Fibroblast of lung (primary cell): ENCODE measurements at regions not wholly inside any gene's neighbourhood (a gene's known extent, or its start where the extent isn't known, plus 50 kb on each side); places are given as distances from the start of the nearest gene placed in this dataset.

Experiments used
- DNase-seq, 2 donors: peaks; one replicate each; pipeline versions ENCODE4 v3.0.0 to v3.0.0-alpha.2; 2010; ENCODE audit warnings: low read depth in 2 of 2
- H2AFZ ChIP-seq: 2 replicates; pipeline ENCODE4 v1.5.1; 2012; ENCODE audit warnings: low read length, control low read depth, inconsistent platforms
- H3K27ac ChIP-seq: 2 replicates; pipeline ENCODE4 v1.5.1; 2011; ENCODE audit warnings: low read length, control low read depth; ENCODE audit not compliant: insufficient read depth
- H3K27me3 ChIP-seq: 2 replicates; pipeline ENCODE4 v1.5.1; 2011; ENCODE audit warnings: mild to moderate bottlenecking, low read length; ENCODE audit not compliant: control insufficient read depth, insufficient read depth
- H3K36me3 ChIP-seq: 2 replicates; pipeline ENCODE4 v1.5.1; 2011; ENCODE audit warnings: low read length; ENCODE audit not compliant: control insufficient read depth, insufficient read depth
- H3K4me1 ChIP-seq: 2 replicates; pipeline ENCODE4 v1.5.1; 2011; ENCODE audit warnings: low read length; ENCODE audit not compliant: control insufficient read depth, insufficient read depth; ENCODE audit errors: extremely low read depth
- H3K4me2 ChIP-seq: 2 replicates; pipeline ENCODE4 v1.5.1; 2011; ENCODE audit warnings: low read length, control low read depth; ENCODE audit not compliant: insufficient read depth; ENCODE audit errors: extremely low read depth
- H3K4me3 ChIP-seq, 4 experiments: fragments of 200-600 bp in 1 of 4; sonication (generic) in 1 of 4; replicated peaks in 1 of 4; 2 replicates each; pipeline ENCODE4 v1.5.1; 2011 to 2016; ENCODE audit warnings: low read length in 4 of 4, low read depth in 3 of 4, mild to moderate bottlenecking in 3 of 4, control low read depth in 2 of 4, inconsistent platforms in 1 of 4, mixed read lengths in 1 of 4; ENCODE audit not compliant: insufficient read depth in 1 of 4; ENCODE audit errors: control extremely low read depth in 1 of 4
- H3K79me2 ChIP-seq: 2 replicates; pipeline ENCODE4 v1.5.1; 2012; ENCODE audit warnings: mild to moderate bottlenecking, low read length, inconsistent platforms; ENCODE audit not compliant: control insufficient read depth, insufficient read depth
- H3K9ac ChIP-seq: 2 replicates; pipeline ENCODE4 v1.5.1; 2011; ENCODE audit warnings: mild to moderate bottlenecking, low read length, control low read depth; ENCODE audit not compliant: insufficient read depth
- H3K9me3 ChIP-seq: 2 replicates; pipeline ENCODE4 v1.5.1; 2012; ENCODE audit warnings: low read depth, low read length; ENCODE audit not compliant: control insufficient read depth, insufficient read depth
- H4K20me1 ChIP-seq: 2 replicates; pipeline ENCODE4 v1.5.1; 2011; ENCODE audit warnings: low read length; ENCODE audit not compliant: control insufficient read depth, insufficient read depth; ENCODE audit errors: extremely low read depth
- EZH2 ChIP-seq: IDR thresholded peaks from 2 replicates; pipeline ENCODE4 v1.5.1; 2012; ENCODE audit warnings: low read length, control low read depth, mild to moderate bottlenecking; ENCODE audit errors: missing control alignments
- TF ChIP-seq, protein P1 (sequence below), 2 donors: IDR thresholded peaks in 1 of 2; conservative IDR thresholded peaks in 1 of 2; 1 replicate in 1 of 2; 2 replicates in 1 of 2; pipeline ENCODE4 v1.5.1; 2011 to 2012; ENCODE audit warnings: low read length in 2 of 2, control low read depth in 1 of 2, inconsistent platforms in 1 of 2, low read depth in 1 of 2, mild to moderate bottlenecking in 1 of 2

DNA sequence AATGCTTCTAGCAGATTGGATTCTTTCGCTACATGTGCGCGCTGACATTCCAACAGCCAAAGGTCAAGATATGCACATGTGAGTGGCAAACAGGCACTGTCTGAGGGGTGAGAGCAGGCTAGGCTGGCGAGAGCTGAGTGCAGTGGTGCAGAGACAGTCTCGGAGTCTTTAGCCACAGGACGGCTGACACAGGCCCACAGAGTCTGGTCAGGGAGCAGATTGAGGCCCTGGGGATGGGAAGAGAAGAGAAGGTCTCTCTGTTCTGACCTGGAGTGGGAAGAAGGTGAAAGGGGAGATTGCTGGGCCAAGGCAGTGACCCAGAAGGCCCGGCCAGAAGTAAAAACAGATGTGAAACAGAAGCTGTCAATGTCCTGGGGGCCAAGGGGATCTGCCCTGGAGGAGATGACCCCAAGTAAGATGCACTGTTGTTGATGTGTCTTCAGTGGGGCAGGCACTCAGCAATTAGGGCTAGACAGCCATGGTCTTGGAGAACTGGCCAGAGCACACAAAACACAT lies 197.8 kb downstream of the ETS1 start:
- H3K4me3 ChIP-seq, result no peak overlapping the region
- H2AFZ ChIP-seq, result no peak overlapping the region
- no peak for DNase-seq
- no peaks in the 10 kb centered on the region for H3K9me3 ChIP-seq
- H3K36me3 ChIP-seq, result no peaks in the 10 kb centered on the region
- H3K79me2 ChIP-seq, result no peaks in the 10 kb centered on the region
- no peaks in the 10 kb centered on the region for H4K20me1 ChIP-seq
- H3K4me2 ChIP-seq, result no peak overlapping the region
- no peak overlapping the region for H3K9ac ChIP-seq
- no peaks in the 10 kb centered on the region for H3K27me3 ChIP-seq
- no peaks in the 10 kb centered on the region for H3K4me1 ChIP-seq
- no peak overlapping the region for H3K27ac ChIP-seq
- no peak for TF ChIP-seq EZH2
- TF ChIP-seq, protein P1, sequence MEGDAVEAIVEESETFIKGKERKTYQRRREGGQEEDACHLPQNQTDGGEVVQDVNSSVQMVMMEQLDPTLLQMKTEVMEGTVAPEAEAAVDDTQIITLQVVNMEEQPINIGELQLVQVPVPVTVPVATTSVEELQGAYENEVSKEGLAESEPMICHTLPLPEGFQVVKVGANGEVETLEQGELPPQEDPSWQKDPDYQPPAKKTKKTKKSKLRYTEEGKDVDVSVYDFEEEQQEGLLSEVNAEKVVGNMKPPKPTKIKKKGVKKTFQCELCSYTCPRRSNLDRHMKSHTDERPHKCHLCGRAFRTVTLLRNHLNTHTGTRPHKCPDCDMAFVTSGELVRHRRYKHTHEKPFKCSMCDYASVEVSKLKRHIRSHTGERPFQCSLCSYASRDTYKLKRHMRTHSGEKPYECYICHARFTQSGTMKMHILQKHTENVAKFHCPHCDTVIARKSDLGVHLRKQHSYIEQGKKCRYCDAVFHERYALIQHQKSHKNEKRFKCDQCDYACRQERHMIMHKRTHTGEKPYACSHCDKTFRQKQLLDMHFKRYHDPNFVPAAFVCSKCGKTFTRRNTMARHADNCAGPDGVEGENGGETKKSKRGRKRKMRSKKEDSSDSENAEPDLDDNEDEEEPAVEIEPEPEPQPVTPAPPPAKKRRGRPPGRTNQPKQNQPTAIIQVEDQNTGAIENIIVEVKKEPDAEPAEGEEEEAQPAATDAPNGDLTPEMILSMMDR (conservative IDR thresholded peaks at IDR 0.05 in 1 of 2, IDR thresholded peaks at IDR 0.05 in 1 of 2; ENCODE audit: low read depth in 1 of 2, low read length in 2 of 2), result no peak

DNA sequence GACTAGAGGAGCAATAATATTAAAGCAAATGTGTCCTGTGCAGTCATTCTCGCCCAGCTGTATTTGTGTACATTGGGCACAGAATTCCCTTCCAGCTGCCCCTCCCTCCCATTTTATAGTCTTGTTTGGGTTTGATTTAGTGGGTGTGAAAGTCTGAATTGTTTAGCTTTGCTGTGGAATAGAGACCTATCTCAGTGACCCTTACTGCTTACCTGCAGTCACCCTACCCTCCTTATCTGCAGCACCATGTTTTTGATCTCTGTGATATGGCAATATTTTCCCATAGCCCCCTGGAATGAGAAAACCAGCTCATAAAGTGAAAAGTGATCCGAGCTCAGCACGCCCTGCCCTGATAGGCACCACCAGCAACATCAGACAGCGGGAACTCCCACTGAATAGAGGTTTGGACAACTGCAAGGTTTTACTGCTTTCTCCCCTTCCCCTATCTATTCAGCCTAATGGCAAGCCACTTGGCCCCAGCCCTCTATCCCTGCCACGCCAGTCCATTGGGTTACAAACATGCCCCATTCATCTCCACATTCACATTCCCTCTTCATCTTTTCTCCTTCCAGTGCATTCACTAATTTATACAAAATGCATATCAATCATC lies 199.0 kb downstream of the ETS1 start:
- H3K36me3 ChIP-seq, result no peaks in the 10 kb centered on the region
- H3K4me2 ChIP-seq, result no peak overlapping the region
- H3K9ac ChIP-seq, result no peak overlapping the region
- H3K4me1 ChIP-seq, result no peaks in the 10 kb centered on the region
- H2AFZ ChIP-seq, result no peak overlapping the region
- H3K27ac ChIP-seq, result no peak overlapping the region
- no peak overlapping the region for H3K4me3 ChIP-seq
- H3K79me2 ChIP-seq, result no peaks in the 10 kb centered on the region
- TF ChIP-seq EZH2, result no peak
- TF ChIP-seq, protein P1 (conservative IDR thresholded peaks at IDR 0.05 in 1 of 2, IDR thresholded peaks at IDR 0.05 in 1 of 2; ENCODE audit: low read depth in 1 of 2, low read length in 2 of 2), result no peak
- no peaks in the 10 kb centered on the region for H4K20me1 ChIP-seq
- no peaks in the 10 kb centered on the region for H3K27me3 ChIP-seq
- DNase-seq, result no peak
- no peaks in the 10 kb centered on the region for H3K9me3 ChIP-seq

DNA sequence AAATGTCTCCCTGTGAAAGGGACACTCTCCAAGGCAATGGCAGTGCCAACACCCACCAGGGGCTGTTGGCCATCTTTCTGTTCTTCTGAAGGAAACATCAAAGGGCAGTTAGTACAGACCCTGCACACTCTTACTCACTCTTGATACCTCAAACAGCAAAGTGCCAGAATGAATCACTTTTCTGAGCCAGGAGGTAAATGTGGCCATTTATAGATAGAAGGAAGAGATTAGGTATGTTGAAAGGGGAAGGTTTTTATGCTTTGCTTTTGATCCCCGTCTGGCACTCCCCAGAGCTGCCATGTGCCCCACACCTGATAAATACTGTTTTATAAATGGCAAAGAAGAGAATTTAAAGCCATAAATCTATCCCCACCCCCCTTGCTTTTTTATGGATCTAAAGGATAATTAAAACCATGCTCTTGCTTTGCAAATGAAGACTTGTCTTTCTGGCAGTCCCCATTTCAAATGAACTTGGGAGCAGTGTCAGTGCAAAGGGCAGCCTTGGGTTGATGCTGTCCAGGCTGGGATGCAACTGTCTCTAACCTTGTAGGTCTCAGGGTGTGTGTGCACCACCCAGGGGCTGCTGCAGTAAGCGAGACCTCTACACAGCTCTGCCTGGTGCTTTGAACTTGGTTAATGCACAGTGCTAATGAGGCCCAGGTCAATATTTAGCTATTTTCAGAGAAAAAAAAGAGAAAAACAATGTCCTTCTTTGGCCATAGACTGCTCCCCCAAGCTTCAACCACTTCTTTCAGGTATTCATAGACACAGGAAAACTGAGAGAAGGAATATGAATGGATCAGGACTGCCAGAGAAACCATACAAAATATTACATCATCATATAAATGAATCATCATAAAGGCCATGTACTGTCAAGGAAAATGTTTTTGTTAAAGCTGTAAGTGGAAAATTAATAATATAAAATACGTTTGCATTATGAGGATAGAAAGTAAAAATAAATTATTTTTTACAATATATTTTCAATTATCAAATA lies 207.5 kb downstream of the ETS1 start:
- Histone ChIP-seq H3K4me1 (no peaks in the 10 kb centered on the region), H2AFZ (no peak overlapping the region), H3K36me3 (no peaks in the 10 kb centered on the region), H3K27ac (no peak overlapping the region), H3K79me2 (no peaks in the 10 kb centered on the region), H3K4me2 (no peak overlapping the region), H3K9ac (no peak overlapping the region), H4K20me1 (no peaks in the 10 kb centered on the region), H3K4me3 (no peak overlapping the region), H3K9me3 (no peaks in the 10 kb centered on the region), H3K27me3 (no peaks in the 10 kb centered on the region)
- TF ChIP-seq EZH2, result no peak
- TF ChIP-seq, protein P1 (conservative IDR thresholded peaks at IDR 0.05 in 1 of 2, IDR thresholded peaks at IDR 0.05 in 1 of 2; ENCODE audit: low read depth in 1 of 2, low read length in 2 of 2), result no peak
- peak in 1 of 2 donors; percentile 13 for DNase-seq
